ENCODE measurements at regions not wholly inside any gene's neighbourhood (a gene's known extent, or its start where the extent isn't known, plus 50 kb on each side); places are given as distances from the start of the nearest gene placed in this dataset.

- ATAC-seq: no peak
- intact Hi-C loops (cut with DNase I): no loop called here
These were observed 59.2 kb upstream of the SPAG17 start for GRCh38 chr1:118244194-118244593.

DNA sequence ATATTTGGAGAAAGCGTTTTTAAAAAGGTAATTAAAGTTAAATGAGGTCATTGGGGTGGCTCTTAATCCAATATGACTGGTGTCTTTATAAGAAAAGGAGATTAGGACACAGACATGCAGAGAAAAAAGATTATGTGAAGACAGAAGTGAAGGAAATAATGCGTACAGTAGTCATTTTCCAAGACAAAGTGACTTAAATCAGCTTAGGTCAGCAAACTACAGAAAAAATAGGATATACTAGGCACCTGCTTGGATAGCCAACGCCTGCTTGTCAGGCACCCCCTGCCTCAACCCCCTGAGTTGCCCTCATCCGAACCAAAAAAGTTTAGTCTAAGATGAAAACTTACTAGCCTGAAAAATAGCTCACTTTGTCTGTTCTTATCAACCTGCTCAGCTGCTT, 58.2 kb upstream of the SPAG17 start:
- DNase-seq (ENCODE audit: missing footprints): no peak
- no peak for ATAC-seq
- intact Hi-C loops (cut with DNase I): no loop called here

More at GRCh38 chr1:118244194-118244593, 59.2 kb upstream of the SPAG17 start:
- no peak for DNase-seq (ENCODE audit: missing footprints)
